ENCODE measurements at regions not wholly inside any gene's neighbourhood (a gene's known extent, or its start where the extent isn't known, plus 50 kb on each side); places are given as distances from the start of the nearest gene placed in this dataset.
A peak's percentile ranks its signal among the peaks of the same experiment; 100 is the strongest.

DNA sequence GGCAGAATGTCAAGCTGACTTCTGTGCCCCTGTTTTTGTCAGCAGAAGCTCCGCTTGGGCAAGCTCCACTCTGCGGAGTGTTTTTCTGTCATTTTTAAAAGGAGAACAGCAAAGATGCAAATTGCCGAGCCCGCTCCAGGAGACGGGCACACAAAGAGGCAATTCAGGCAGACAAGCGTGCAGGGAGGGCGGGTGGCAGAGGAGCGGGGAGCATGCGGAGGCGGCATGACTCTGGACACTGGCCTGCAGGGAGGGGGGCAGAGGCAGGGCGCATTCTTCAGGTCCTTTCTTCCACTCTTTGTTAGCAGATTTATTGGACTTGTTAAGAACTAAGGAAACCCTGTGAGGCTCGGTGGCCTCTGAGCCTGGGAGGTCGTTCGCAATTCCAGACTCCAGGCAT, 187.3 kb upstream of the RMST start:
- no peak for DNase-seq (ENCODE audit: low read depth)

DNA sequence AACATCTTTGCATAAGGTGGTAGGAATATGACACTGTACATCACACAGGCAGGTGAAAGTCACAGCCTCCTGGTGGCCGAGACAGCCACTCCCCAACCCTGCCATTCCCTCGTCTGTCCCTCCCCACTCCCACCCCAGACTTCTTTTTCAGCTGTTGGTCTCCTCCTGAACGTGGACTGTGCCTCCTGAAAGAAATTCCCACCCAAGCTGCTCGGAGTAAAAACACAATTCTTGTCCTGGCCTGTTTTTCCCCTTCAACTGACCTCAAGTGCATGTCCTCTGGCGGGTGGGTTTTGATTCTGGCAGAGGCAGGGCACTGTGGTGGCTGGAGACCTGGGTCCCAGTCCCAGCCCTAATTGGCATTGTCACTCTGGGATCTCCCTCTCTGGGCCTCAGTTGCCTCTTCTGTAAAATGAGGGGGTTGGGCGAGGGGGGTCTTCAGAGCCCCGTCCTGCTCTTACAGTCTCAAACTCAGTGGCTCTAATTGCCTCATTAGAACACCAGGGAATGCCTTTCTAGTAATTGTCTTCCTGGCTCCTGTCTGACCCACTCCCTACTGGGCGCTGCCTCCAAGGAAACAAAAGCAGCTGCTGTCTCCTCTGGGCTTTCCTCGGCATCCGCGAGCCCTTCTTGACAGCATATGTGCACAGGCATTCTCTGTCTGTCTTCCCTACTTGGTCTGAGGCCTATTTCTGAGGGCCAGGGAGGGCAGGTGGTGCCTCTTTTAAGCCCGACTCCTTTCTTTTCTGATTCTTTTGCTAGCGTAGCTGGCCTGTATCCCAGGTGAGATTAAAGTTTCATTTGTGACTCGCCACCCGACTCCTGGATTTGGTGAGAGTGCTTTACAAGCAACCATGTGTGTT, 186.6 kb upstream of the RMST start:
- DNase-seq (ENCODE audit: low read depth): no peak

DNA sequence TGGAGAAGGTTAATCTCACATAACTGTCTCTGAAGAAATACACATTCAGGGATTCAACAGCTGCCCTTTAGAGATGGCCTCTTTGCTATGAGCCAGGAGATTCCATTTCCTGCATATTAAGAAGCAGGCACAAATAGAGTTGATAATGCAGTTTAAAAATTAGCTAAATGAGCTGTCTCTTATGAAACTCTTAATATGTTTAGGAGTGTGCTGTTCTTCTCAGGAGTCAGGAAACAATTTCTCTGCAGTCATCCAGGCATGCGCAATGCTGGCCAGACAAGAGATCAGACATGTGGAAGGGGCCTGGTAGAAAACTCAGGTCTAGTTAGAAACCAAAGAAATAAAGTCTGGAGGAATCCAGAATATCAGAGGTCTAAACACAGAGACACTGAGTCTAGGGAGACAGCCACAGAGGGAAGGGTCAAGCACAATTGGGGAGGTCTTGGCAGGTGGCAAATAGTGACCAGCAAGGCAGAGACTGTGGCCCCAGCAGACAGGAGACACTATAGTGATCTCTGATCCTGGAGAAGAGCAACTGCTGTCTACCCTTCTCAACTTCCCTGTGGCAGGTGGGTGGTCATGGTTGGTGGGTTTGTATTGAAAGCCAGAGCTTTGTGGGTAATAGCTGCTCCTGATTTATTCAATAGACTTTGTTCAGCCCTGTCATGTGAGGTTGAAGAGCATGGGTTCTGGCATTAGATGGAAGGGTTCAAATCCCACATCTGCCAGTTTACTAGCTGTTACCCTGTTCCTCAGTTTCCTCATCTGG, 185.8 kb upstream of the RMST start:
- no peak for DNase-seq (ENCODE audit: low read depth)

DNA sequence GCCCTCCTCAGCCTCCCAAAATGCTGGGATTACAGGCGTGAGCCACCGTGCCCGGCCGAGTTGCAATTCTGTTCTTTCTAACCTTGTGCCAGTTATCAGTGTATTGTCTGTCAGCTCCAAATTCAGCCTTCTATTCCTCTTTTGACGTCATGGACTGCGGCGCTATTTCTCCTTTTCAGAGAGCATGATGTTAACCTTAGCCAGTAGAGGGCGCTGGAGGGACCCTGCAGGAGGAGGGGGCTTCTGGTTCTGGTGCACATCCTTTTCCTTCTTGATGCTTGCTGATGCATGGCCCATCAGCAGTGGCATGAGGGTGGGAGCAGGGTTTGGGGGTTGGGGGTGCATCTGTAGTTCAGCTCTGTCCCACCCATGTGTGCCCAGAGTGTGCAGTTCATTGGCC, 179.3 kb upstream of the RMST start:
- DNase-seq (ENCODE audit: low read depth): no peak

DNA sequence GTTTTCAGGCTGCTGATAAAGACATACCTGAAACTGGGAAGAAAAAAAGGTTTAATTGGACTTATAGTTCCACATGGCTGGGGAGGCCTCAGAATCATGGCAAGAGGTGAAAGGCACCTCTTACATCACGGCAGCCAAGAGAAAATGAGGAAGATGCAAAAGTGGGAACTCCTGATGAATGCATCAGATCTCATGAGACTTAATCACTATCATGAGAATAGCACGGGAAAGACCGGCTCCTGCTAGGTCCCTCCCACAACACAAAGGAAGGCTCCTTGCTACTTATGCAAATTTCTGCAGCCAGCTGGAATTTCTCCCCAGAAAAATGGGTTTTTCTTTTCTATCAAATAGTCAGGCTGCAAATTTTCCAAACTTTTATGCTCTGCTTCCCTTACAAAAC, 174.1 kb upstream of the RMST start:
- no peak for DNase-seq (ENCODE audit: low read depth)

DNA sequence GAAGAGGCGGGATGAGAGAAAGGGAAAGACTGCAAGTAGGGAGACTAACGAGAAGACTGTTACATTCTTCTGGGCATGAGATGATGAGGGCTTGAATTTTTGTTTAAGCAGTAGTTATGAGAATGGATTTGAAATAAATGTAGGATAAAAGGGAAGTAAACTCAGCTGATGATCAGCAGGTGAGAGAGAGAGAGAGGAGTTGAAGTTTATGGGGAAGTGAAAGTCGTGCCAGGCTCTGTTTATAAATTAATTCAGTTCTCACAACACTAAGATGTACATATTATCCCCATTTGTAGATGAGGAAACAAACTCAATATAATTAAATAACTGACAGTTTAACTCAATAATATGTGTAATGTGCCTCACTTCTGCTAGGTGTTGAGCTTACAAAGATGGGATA, 170.0 kb upstream of the RMST start:
- DNase-seq (ENCODE audit: low read depth): no peak

DNA sequence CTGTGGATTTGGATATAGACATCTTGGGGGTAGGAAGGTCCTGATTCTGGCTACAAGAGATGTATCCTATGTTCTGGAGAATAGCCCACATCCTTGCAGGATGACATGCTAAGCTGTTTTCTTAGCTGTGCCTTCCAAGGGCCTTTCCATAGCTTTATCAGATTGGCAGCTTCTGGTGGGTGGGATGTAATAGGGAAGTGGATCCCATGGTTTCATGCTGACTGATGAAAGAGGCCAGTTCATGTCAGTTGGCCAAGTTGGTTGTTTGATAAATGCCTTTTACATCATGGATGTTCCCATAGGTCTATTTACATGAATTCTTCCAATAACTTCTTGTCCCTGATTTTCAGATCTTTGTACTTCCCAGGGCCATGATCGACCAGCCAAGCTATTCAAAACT, 169.1 kb upstream of the RMST start:
- DNase-seq (ENCODE audit: low read depth): no peak

DNA sequence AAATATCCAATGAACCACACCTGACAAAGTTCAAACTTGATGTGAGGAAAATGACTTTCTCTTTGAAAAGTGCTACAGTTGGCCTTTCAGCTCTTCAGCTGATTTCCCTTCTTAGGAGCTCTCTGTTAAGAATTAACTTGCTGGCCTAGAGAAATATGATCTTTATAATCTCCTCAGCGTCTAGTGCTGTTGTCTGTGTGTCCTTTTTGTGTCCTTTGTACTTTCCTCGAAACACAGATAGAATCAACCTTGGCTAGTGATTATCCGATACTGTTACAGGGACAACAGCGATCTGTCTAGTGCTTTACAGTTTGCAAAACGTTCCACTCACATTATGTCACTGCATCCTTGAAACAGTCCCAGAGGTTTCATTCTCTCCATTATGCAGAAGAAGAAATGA, 162.8 kb upstream of the RMST start:
- no peak for DNase-seq (ENCODE audit: low read depth)

DNA sequence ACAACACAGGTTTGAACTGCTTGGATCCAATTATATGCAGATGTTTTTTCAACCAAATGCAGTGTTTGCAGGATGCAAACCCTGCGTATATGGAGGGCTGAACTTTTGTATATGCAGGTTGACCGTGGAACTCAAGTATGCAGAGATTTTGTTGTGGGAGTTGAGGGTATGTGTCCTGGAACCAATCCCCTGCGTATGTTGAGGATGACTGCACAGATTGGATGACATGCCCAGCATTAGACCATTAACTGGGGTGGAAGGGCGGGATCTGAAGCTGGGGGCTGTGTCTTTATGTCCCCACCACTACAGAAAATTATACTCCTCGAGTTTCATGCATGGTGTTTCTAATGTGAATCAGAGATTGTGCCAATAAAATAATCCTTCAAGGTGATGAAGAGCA, 162.2 kb upstream of the RMST start:
- DNase-seq (ENCODE audit: low read depth): no peak

DNA sequence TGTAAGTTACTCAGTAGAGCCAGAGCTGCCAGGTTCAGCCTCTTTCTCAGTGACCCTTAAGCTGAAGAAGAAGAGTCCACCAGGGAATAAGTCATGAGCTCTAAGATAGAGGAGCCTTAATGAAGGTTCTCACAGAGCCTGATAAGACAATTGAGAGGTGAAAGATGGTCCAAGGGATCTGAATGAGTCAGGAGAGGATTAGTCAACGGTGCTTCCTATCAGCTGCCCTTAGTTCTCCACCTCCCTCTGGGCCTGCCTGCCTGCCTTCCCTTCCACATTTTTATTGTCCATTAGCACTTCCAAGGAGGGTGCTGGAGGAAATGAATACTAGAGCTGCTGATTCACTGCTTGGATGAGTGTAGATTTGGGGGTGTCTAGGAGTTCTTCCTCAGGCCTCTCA, 161.7 kb upstream of the RMST start:
- DNase-seq (ENCODE audit: low read depth): no peak

DNA sequence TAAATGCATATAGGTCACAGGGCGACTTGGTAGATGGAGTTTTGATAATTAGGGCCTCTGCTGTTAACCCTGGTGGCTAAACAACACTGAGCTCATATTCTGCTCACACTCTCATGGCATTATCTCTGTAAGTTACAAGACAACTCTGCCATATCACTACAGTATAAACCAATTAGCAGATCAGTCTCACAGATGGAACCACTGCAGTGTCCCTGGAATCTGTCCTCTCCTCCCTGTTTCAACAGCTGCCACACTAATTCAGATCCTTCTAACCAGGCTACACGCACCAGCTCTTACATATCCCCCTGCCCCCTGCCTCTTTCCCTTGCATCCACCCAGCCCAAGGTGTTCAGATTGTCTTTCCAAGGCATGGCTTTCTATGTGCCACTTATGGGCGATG, 161.0 kb upstream of the RMST start:
- no peak for DNase-seq (ENCODE audit: low read depth)

DNA sequence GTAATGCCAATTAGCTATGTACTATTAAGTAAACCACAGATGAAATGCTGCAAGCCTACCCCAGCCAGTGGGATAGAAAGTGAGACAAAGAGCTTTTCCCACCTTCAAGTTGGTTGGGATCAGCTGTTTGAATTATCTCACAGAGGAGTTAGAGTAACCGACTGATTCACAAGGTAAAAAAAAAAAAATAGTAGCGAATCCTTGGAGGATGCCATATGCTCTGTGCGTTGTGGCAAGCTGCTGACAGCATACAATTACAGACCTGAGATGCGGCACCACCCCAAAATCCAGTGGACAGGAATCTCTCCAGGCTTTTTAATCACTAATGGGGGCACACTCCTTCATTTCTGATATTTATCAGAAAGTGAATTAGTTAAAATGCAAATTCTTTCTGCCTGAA, 157.0 kb upstream of the RMST start:
- no peak for DNase-seq (ENCODE audit: low read depth)

DNA sequence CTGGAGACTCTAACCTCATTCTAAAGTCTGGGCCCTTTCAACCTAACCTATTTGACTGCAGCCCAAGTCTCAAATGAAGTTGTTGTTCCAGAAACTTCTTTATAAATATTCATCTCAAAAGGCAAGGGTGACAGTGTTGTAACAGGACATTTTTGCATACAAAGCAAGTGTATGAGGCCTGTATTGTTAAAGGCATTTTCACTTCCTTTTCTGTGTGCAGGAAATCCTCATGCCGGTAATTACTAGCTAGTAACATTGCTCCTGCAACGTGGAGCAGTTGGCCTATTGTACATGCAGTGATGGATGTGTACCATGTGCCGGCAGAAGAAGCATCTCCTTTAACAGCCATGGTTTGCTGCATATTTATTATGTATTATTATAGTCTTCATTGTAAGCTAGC, 156.5 kb upstream of the RMST start:
- DNase-seq (ENCODE audit: low read depth): no peak

DNA sequence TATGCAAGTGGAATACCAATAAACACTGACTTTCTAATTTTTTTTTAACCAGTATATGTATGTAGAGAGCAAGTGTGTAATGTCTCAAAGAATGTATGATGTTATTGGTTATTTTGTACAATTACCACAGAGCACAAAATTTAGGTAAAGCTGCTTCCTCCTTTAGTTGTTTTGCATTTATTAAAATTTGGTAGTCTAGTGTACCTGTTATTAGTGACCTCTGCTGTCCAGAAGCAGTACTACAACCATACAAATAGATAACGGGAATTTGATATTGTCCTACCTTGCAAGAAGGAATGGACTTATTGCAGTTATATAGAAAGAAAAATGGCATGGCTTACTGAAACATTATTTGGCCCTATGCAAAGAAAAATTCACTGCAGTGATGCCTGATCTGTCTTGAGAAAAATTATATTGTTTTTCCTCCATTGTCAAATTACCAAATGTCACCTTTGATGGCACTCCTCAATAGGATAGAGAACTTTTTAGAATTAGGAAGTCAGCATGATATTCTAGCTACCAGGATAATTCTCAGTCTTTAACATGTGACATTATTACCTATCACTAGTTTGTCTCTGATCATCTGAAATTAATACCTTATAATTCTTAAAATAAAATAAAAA, 153.9 kb upstream of the RMST start:
- DNase-seq (ENCODE audit: low read depth): peak; percentile 24

DNA sequence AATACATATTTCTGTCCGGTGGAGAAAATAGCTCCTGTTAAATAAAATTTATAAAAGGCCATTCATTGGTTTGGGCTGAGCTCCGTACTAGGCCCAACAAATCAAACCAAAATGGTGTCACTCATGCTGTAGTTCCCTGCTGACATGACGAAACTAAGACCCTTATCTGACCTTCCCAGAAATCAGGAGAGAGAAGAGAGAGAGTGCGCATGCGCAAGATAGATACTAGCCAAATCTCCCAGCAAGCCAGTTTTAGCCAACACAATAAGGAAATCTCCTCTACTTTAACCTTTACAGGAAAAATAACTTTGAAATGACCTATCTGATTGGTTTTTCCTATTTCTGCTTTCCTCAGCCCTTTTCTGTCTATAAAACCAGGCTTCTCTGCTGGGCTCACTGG, 152.7 kb upstream of the RMST start:
- DNase-seq (ENCODE audit: low read depth): no peak

DNA sequence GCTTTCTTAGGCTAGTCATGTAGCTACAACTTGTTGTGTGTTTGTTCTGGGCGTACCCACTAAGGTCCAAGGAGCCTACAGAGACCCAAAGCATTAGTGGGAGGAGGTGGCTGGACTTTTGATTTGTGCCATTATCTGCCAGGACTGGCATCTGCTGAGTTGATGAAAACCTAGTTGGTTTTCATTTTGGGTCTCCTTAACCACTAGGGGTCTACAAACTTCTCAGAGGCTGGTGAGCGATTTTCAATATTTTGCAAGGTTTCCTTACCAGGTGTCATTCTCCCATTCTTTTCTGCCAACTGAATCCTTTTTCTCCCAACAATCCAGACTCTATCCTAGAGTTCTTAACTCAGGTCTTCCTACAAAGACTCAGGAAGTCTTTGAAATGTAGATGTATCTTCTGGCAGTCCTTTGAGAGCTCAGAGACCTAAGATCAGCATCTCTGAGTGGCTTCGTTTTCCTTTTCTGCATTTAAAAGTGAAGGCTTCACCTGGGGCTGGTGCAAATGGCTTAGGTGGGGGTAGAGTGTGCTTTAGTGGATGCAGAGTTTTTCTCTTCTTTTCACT, 150.0 kb upstream of the RMST start:
- no peak for DNase-seq (ENCODE audit: low read depth)

DNA sequence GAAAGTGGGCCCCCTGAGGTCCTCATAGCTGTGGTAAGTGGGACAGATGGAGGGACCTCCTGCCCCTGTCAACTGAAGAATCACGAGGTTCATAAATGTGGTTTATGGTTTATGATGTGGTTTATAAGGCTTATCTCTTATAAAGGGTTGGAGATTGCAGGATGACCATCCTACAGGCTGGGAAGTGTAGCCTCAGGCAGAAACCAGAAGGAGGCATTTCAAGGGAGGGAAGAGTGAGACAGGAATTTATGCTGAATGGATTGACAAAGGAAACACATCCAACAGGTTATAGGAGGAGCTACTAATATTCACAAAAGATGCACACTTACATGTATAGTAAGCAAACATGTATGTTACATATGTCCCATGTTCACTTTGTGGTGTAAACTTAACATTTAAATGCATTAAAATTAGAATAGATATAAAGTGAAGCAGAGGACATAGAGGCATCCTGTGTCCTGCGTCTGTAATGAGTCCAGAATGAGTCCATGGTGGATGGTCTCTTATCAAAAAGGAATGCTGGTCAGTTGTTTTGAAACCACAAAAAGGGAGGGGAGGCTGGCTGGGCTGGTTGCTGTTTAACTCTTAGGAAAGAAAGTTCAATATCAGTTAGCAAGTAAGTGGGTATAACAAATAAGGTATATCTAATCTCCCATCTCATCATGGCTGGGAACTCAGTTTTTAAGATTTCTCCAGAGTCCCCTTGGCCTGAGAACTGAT, 149.0 kb upstream of the RMST start:
- no peak for DNase-seq (ENCODE audit: low read depth)

DNA sequence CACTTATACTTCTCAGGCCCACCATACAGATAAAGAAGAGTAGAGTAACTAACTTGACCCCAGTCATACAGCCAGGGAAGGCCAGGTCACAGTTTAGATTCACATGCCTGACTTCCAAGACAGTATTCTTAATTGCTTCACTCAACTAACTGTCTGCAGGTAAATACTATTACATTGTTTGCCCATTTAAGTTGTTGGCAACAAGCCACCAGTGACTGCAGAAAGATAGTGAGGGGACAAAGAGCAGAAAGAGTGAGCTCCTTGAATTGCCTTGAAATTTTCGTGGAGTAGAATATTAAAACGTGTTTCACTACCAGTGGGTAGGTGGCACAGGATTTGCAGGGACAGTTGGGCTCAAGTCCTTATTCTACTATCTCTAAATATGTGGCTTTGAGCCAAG, 146.3 kb upstream of the RMST start:
- no peak for DNase-seq (ENCODE audit: low read depth)

DNA sequence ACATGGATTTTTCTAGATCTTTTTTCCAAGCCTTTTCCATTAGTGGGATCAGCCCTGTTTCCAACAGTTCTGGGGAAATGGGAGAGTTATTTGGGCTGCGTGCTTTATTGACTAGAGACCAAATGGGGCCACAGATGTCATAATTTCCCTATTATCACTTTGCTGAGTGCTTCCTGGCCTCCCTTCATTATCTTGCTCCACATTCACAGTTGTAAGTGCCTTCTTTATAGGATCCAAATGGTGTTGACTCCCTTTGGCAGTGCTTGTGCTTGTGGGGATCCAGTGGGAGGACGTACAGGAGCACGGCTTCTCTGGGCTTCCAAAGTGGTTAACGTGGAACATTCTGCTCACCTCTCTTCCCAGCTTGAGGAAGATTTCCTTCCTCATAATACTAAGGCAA, 141.0 kb upstream of the RMST start:
- no peak for DNase-seq (ENCODE audit: low read depth)

DNA sequence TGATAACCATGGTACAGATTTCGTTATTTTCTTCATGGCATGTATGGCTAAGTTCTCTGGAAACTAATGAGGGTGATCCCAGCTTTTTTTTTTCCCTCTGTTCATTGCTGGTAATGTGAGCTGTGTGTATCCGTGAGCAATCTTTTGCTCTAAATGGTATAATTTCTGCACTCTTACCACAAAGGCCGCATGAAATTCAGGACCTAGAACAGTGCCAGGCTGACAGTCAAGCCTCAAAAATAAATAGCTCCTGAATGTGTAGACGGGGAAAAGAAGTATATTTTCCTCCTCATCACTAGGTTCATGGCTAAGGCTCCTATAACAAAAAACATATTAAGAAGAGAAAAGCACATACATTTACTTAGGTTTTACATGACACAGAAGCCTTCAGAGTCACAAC, 140.2 kb upstream of the RMST start:
- DNase-seq (ENCODE audit: low read depth): no peak

DNA sequence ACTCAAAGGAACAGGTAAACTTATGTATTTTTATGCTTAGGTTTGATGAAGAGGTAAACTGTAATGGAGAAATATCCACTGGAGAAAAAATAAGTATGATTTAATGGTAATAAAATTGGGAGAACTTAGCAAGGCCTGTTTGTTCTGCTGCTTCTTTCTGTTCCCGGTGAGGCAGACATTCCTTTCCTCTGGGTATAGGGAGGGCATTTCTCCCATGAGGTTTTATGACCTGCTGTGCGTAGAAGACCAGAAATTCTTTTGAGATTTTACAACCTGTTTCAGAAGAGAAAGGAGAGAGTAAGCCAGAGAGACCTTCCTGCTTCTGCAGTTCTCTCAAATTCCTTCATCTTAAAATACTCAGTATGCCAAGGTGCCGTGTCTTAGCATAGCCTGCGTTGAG, 139.4 kb upstream of the RMST start:
- DNase-seq (ENCODE audit: low read depth): no peak

DNA sequence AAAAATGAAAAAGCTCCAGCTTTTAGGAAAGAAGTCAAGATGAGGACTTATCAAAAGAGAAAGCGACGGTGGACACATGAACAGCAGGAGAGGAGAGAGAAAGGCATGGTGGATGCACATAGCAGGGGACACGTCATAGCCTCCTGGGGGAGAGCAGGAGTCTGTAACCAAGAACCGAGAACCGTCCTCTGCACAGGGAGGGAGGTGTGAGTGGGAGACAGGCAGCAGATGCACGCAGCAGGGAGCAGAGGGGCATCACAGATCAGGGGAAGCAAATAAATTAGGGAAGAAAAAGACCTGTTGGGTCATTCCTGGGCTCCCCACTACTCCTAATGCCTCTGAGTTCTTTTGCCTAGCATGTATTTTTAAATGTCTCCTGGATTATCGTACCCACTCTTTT, 138.1 kb upstream of the RMST start:
- DNase-seq (ENCODE audit: low read depth): no peak

Data from HS-27A (cell line).